ENCODE measurements at regions not wholly inside any gene's neighbourhood (a gene's known extent, or its start where the extent isn't known, plus 50 kb on each side); places are given as distances from the start of the nearest gene placed in this dataset.

GRCh38 chr2:52264911-52265310, 1233.0 kb upstream of the NRXN1 start:
- TF ChIP-seq POLR2A (IDR thresholded peaks at IDR 0.05) = no peak
- TF ChIP-seq, protein P1, sequence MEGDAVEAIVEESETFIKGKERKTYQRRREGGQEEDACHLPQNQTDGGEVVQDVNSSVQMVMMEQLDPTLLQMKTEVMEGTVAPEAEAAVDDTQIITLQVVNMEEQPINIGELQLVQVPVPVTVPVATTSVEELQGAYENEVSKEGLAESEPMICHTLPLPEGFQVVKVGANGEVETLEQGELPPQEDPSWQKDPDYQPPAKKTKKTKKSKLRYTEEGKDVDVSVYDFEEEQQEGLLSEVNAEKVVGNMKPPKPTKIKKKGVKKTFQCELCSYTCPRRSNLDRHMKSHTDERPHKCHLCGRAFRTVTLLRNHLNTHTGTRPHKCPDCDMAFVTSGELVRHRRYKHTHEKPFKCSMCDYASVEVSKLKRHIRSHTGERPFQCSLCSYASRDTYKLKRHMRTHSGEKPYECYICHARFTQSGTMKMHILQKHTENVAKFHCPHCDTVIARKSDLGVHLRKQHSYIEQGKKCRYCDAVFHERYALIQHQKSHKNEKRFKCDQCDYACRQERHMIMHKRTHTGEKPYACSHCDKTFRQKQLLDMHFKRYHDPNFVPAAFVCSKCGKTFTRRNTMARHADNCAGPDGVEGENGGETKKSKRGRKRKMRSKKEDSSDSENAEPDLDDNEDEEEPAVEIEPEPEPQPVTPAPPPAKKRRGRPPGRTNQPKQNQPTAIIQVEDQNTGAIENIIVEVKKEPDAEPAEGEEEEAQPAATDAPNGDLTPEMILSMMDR (IDR thresholded peaks at IDR 0.05) = no peak

All from Peyer's patch (tissue), 4 donors.